ENCODE measurements at regions not wholly inside any gene's neighbourhood (a gene's known extent, or its start where the extent isn't known, plus 50 kb on each side); places are given as distances from the start of the nearest gene placed in this dataset.

GRCh38 chr14:61973981-61974380, 211.8 kb downstream of the SNAPC1 start:
- Mint-ChIP-seq H3K27me3 (peaks cover 14 to 44% of the 10 kb centered on the region in 2 donors), H3K4me3 (no peak overlapping the region), H3K27ac (no peak overlapping the region), H3K9me3 (peaks cover 8 to 16% (median 11%) of the 10 kb centered on the region in 3 donors), H3K36me3 (no peaks in the 10 kb centered on the region), H3K4me1 (no peaks in the 10 kb centered on the region)
- no peaks in the 10 kb centered on the region for H3K36me3 ChIP-seq (ENCODE audit: control insufficient read depth in 2 of 2, extremely low read depth in 1 of 2, insufficient read depth in 1 of 2, low read length in 1 of 2)
- ATAC-seq (replicated peaks in 1 of 4): no peak
- no peaks in the 10 kb centered on the region for H3K4me1 ChIP-seq (ENCODE audit: control insufficient read depth in 1 of 2, extremely low read depth in 1 of 2, insufficient read depth in 2 of 2, low read length in 2 of 2)
- H3K4me3 ChIP-seq (ENCODE audit: control insufficient read depth in 1 of 2, extremely low read depth in 1 of 2, low read length in 1 of 2): no peak overlapping the region
- ChIA-PET POLR2A (no interaction called here), CTCF (no interaction called here)
- WGBS (ENCODE audit: insufficient coverage): 87% methylated on average over 5 of the region's 5 CpGs
- no peaks in the 10 kb centered on the region for H3K27me3 ChIP-seq (replicated peaks in 1 of 2; ENCODE audit: control insufficient read depth in 2 of 2, extremely low read depth in 1 of 2, insufficient read depth in 2 of 2, low read length in 1 of 2)
- no peak overlapping the region for H3K27ac ChIP-seq (ENCODE audit: low read length)
- no peaks in the 10 kb centered on the region for H3K9me3 ChIP-seq
- DNase-seq: no peak

DNA sequence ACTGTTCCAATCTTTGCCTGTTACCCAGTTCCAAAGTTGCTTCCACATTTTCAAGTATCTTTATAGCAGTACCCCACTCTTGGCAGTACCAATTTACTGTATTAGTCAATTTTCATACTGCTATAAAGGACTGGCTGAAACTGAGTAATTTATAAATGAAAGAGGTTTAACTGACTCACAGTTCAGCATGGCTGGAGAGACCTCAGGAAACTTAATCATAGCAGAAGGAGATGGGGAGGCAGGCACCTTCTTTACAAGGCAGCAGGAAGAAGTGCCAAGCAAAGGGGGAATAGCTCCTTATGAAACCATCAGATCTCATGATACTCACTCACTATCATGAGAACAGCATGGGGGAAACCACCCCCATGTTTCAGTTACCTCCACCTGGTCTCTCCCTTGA, 215.0 kb downstream of the SNAPC1 start:
- Histone ChIP-seq H3K27ac (ENCODE audit: low read length) (no peak overlapping the region), H3K4me3 (ENCODE audit: control insufficient read depth in 1 of 2, extremely low read depth in 1 of 2, low read length in 1 of 2) (no peak overlapping the region), H3K9me3 (no peaks in the 10 kb centered on the region), H3K27me3 (replicated peaks in 1 of 2; ENCODE audit: control insufficient read depth in 2 of 2, extremely low read depth in 1 of 2, insufficient read depth in 2 of 2, low read length in 1 of 2) (no peaks in the 10 kb centered on the region), H3K4me1 (ENCODE audit: control insufficient read depth in 1 of 2, extremely low read depth in 1 of 2, insufficient read depth in 2 of 2, low read length in 2 of 2) (no peaks in the 10 kb centered on the region), H3K36me3 (ENCODE audit: control insufficient read depth in 2 of 2, extremely low read depth in 1 of 2, insufficient read depth in 1 of 2, low read length in 1 of 2) (no peaks in the 10 kb centered on the region)
- no peak overlapping the region for H3K27ac Mint-ChIP-seq
- no peak for ATAC-seq (replicated peaks in 1 of 4)
- peaks cover 11 to 37% of the 10 kb centered on the region in 2 donors for H3K27me3 Mint-ChIP-seq
- peaks cover 8 to 16% (median 11%) of the 10 kb centered on the region in 3 donors for H3K9me3 Mint-ChIP-seq
- CTCF ChIA-PET: no interaction called here
- H3K4me3 Mint-ChIP-seq: no peak overlapping the region
- POLR2A ChIA-PET: no interaction called here
- no peaks in the 10 kb centered on the region for H3K36me3 Mint-ChIP-seq
- H3K4me1 Mint-ChIP-seq: no peaks in the 10 kb centered on the region
- DNase-seq: no peak

DNA sequence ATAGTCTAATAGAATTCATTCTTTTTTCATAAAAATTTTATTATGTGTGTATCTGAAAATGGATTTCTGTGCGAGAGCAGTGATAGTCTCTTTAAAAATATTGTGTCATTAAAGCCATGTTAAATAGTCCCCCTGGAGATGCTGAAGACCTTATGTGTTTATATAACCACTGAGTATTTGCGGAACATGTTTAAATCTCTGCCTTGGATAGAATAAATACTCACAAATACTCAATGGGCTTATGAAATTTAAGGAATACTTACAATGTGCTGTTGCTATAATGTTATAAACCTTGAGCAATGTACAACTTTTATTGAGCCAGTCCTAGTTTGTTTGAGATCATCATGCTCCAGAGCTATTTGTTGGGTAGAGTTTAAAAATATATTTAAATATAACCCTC, 226.0 kb downstream of the SNAPC1 start:
- whole genome bisulfite sequencing (ENCODE audit: insufficient coverage): no CpG with 5 or more reads among the region's 2 CpGs
- peaks cover 0 to 8% of the 10 kb centered on the region in 2 donors for H3K27me3 Mint-ChIP-seq
- H3K4me1 Mint-ChIP-seq: no peaks in the 10 kb centered on the region
- no peaks in the 10 kb centered on the region for H3K36me3 Mint-ChIP-seq
- no peak overlapping the region for H3K27ac Mint-ChIP-seq
- ATAC-seq (replicated peaks in 1 of 4) (no peak), DNase-seq (no peak)
- Histone ChIP-seq H3K4me3 (ENCODE audit: control insufficient read depth in 1 of 2, extremely low read depth in 1 of 2, low read length in 1 of 2) (no peak overlapping the region), H3K36me3 (ENCODE audit: control insufficient read depth in 2 of 2, extremely low read depth in 1 of 2, insufficient read depth in 1 of 2, low read length in 1 of 2) (no peaks in the 10 kb centered on the region), H3K27ac (ENCODE audit: low read length) (no peak overlapping the region), H3K9me3 (no peaks in the 10 kb centered on the region), H3K4me1 (ENCODE audit: control insufficient read depth in 1 of 2, extremely low read depth in 1 of 2, insufficient read depth in 2 of 2, low read length in 2 of 2) (no peaks in the 10 kb centered on the region), H3K27me3 (replicated peaks in 1 of 2; ENCODE audit: control insufficient read depth in 2 of 2, extremely low read depth in 1 of 2, insufficient read depth in 2 of 2, low read length in 1 of 2) (peaks cover 0 to 3% of the 10 kb centered on the region in 2 experiments)
- POLR2A ChIA-PET: no interaction called here
- CTCF ChIA-PET: no interaction called here
- H3K4me3 Mint-ChIP-seq: no peak overlapping the region
- no peaks in the 10 kb centered on the region for H3K9me3 Mint-ChIP-seq

GRCh38 chr14:61992139-61992538, 229.9 kb downstream of the SNAPC1 start:
- no peaks in the 10 kb centered on the region for H3K4me1 Mint-ChIP-seq
- H3K9me3 ChIP-seq: no peaks in the 10 kb centered on the region
- H3K27me3 ChIP-seq (replicated peaks in 1 of 2; ENCODE audit: control insufficient read depth in 2 of 2, extremely low read depth in 1 of 2, insufficient read depth in 2 of 2, low read length in 1 of 2): peaks cover 0 to 3% of the 10 kb centered on the region in 2 experiments
- H3K36me3 Mint-ChIP-seq: no peaks in the 10 kb centered on the region
- H3K36me3 ChIP-seq (ENCODE audit: control insufficient read depth in 2 of 2, extremely low read depth in 1 of 2, insufficient read depth in 1 of 2, low read length in 1 of 2): no peaks in the 10 kb centered on the region
- H3K27ac ChIP-seq (ENCODE audit: low read length): no peak overlapping the region
- H3K4me3 Mint-ChIP-seq: no peak overlapping the region
- H3K9me3 Mint-ChIP-seq: no peaks in the 10 kb centered on the region
- H3K27ac Mint-ChIP-seq: no peak overlapping the region
- peaks cover 0 to 16% of the 10 kb centered on the region in 2 donors for H3K27me3 Mint-ChIP-seq
- no peaks in the 10 kb centered on the region for H3K4me1 ChIP-seq (ENCODE audit: control insufficient read depth in 1 of 2, extremely low read depth in 1 of 2, insufficient read depth in 2 of 2, low read length in 2 of 2)
- no peak for DNase-seq
- WGBS (ENCODE audit: insufficient coverage): 93% methylated on average over 7 of the region's 8 CpGs
- ChIA-PET CTCF (no interaction called here), POLR2A (no interaction called here)
- no peak for ATAC-seq (replicated peaks in 1 of 4)
- H3K4me3 ChIP-seq (ENCODE audit: control insufficient read depth in 1 of 2, extremely low read depth in 1 of 2, low read length in 1 of 2): no peak overlapping the region

DNA sequence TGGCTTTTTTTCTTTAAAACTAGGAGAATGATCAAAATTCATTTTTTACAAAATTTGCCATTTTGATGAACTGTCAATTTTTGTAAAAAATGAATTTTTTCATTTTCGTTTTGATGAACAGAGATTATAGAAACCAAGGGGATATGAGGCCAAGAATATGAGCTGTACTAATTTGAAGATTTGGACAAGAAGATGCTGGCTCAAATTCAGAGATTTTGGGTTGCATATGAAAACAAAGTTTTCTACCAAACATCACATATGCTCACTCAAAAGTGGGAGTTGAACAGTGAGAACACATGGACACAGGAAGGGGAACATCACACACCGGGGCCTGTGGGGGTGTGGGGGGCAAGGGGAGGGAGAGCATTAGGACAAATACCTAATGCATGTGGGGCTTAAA, 230.7 kb downstream of the SNAPC1 start:
- POLR2A ChIA-PET: no interaction called here
- WGBS (ENCODE audit: insufficient coverage): no CpG with 5 or more reads among the region's 2 CpGs
- CTCF ChIA-PET: no interaction called here
- no peak for ATAC-seq (replicated peaks in 1 of 4)
- H3K27me3 Mint-ChIP-seq: peaks cover 0 to 16% of the 10 kb centered on the region in 2 donors
- no peak overlapping the region for H3K27ac ChIP-seq (ENCODE audit: low read length)
- H3K36me3 Mint-ChIP-seq: no peaks in the 10 kb centered on the region
- no peaks in the 10 kb centered on the region for H3K4me1 Mint-ChIP-seq
- H3K4me1 ChIP-seq (ENCODE audit: control insufficient read depth in 1 of 2, extremely low read depth in 1 of 2, insufficient read depth in 2 of 2, low read length in 2 of 2): no peaks in the 10 kb centered on the region
- no peak for DNase-seq
- H3K27ac Mint-ChIP-seq: no peak overlapping the region
- no peaks in the 10 kb centered on the region for H3K9me3 Mint-ChIP-seq
- H3K36me3 ChIP-seq (ENCODE audit: control insufficient read depth in 2 of 2, extremely low read depth in 1 of 2, insufficient read depth in 1 of 2, low read length in 1 of 2): no peaks in the 10 kb centered on the region
- H3K27me3 ChIP-seq (replicated peaks in 1 of 2; ENCODE audit: control insufficient read depth in 2 of 2, extremely low read depth in 1 of 2, insufficient read depth in 2 of 2, low read length in 1 of 2): peaks cover 0 to 3% of the 10 kb centered on the region in 2 experiments
- no peak overlapping the region for H3K4me3 ChIP-seq (ENCODE audit: control insufficient read depth in 1 of 2, extremely low read depth in 1 of 2, low read length in 1 of 2)
- no peak overlapping the region for H3K4me3 Mint-ChIP-seq
- H3K9me3 ChIP-seq: no peaks in the 10 kb centered on the region

DNA sequence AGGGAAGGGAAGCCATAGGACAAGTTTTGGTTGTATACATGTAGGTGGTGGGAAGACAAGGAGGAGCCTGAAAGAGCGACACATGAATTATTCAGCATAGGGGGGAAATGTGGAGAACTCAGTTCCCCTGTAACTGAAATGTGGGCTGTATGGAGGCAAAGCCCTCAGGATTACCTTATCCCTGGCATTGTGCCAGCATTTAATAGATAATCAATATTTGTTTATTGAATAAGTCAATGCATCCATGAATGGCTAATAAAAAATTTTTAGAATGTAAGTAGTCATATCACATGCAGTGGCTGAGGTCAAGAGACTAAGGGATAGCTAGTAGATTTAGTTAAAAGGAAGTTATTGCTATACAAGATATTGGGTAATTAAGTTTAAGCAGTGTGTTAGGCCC, 232.4 kb downstream of the SNAPC1 start:
- H3K27ac ChIP-seq (ENCODE audit: low read length): no peak overlapping the region
- Mint-ChIP-seq H3K27ac (no peak overlapping the region), H3K9me3 (no peaks in the 10 kb centered on the region), H3K4me3 (no peak overlapping the region), H3K4me1 (no peaks in the 10 kb centered on the region), H3K36me3 (no peaks in the 10 kb centered on the region), H3K27me3 (peaks cover 0 to 16% of the 10 kb centered on the region in 2 donors)
- H3K4me3 ChIP-seq (ENCODE audit: control insufficient read depth in 1 of 2, extremely low read depth in 1 of 2, low read length in 1 of 2): no peak overlapping the region
- H3K36me3 ChIP-seq (ENCODE audit: control insufficient read depth in 2 of 2, extremely low read depth in 1 of 2, insufficient read depth in 1 of 2, low read length in 1 of 2): no peaks in the 10 kb centered on the region
- DNase-seq: no peak
- no peaks in the 10 kb centered on the region for H3K27me3 ChIP-seq (replicated peaks in 1 of 2; ENCODE audit: control insufficient read depth in 2 of 2, extremely low read depth in 1 of 2, insufficient read depth in 2 of 2, low read length in 1 of 2)
- ChIA-PET CTCF (no interaction called here), POLR2A (no interaction called here)
- H3K4me1 ChIP-seq (ENCODE audit: control insufficient read depth in 1 of 2, extremely low read depth in 1 of 2, insufficient read depth in 2 of 2, low read length in 2 of 2): no peaks in the 10 kb centered on the region
- ATAC-seq (replicated peaks in 1 of 4): no peak
- WGBS (ENCODE audit: insufficient coverage): 100% methylated on average over 1 of the region's 1 CpG
- no peaks in the 10 kb centered on the region for H3K9me3 ChIP-seq

- H3K27ac Mint-ChIP-seq: no peak overlapping the region
- Histone ChIP-seq H3K9me3 (no peaks in the 10 kb centered on the region), H3K36me3 (ENCODE audit: control insufficient read depth in 2 of 2, extremely low read depth in 1 of 2, insufficient read depth in 1 of 2, low read length in 1 of 2) (no peaks in the 10 kb centered on the region), H3K4me1 (ENCODE audit: control insufficient read depth in 1 of 2, extremely low read depth in 1 of 2, insufficient read depth in 2 of 2, low read length in 2 of 2) (no peaks in the 10 kb centered on the region), H3K4me3 (ENCODE audit: control insufficient read depth in 1 of 2, extremely low read depth in 1 of 2, low read length in 1 of 2) (no peak overlapping the region), H3K27ac (ENCODE audit: low read length) (no peak overlapping the region), H3K27me3 (replicated peaks in 1 of 2; ENCODE audit: control insufficient read depth in 2 of 2, extremely low read depth in 1 of 2, insufficient read depth in 2 of 2, low read length in 1 of 2) (no peaks in the 10 kb centered on the region)
- ATAC-seq (replicated peaks in 1 of 4) (no peak), DNase-seq (no peak)
- H3K4me1 Mint-ChIP-seq: no peaks in the 10 kb centered on the region
- no peaks in the 10 kb centered on the region for H3K36me3 Mint-ChIP-seq
- ChIA-PET POLR2A (no interaction called here), CTCF (interaction anchor here in 1 of 2 donors (0.6 kb wide), 1 partner anchor 108 kb away, joined by 7 read pairs; no protein-coding TSS in a partner anchor)
- peaks cover 4 to 16% of the 10 kb centered on the region in 2 donors for H3K27me3 Mint-ChIP-seq
- no CpG with 5 or more reads among the region's 4 CpGs for WGBS (ENCODE audit: insufficient coverage)
- H3K9me3 Mint-ChIP-seq: no peaks in the 10 kb centered on the region
- H3K4me3 Mint-ChIP-seq: no peak overlapping the region
These were observed 234.5 kb downstream of the SNAPC1 start for GRCh38 chr14:61996753-61997152.
